Endometrial microvascular endothelial cells (primary cell): ENCODE measurements at regions not wholly inside any gene's neighbourhood (a gene's known extent, or its start where the extent isn't known, plus 50 kb on each side); places are given as distances from the start of the nearest gene placed in this dataset.
"Not testable (repeated sequence)": the region's sequence is repeated elsewhere in the genome, so short reads cannot be mapped to it uniquely, and the experiment has no call there.

Experiments
- in situ Hi-C: cut with HindIII; loops from 2 replicates; pipeline ENCODE4 v1.10.0; 2017; ENCODE audit warnings: low sequenced_read_pairs, low pct_unique_long_range_greater_than_20kb; ENCODE audit errors: inconsistent ontology term

GRCh38 chr7:32727483-32728411 lies 163.8 kb downstream of the KBTBD2 start:
- in situ Hi-C loops, result not testable (repeated sequence)

- in situ Hi-C loops, result not testable (repeated sequence)
These were observed 168.7 kb downstream of the KBTBD2 start for GRCh38 chr7:32722837-32723236.

DNA sequence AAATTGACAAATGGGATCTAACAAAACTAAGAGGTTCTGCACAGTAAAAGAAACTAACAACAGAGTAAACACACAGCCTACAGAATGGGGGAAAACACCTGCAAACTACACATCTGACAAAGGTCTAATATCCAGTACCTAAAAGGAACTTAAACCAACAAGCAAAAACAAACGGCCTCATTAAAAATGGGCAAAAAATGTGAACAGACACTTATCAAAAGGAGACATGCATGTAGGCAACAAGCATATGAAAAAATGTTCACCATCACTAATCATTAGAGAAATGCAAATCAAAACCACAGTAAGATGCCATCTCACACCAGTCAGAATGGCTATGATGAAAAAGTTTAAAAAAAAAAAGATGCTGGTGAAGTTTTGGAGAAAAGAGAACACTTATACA lies 197.4 kb downstream of the KBTBD2 start:
- in situ Hi-C loops, result no loop called here

DNA sequence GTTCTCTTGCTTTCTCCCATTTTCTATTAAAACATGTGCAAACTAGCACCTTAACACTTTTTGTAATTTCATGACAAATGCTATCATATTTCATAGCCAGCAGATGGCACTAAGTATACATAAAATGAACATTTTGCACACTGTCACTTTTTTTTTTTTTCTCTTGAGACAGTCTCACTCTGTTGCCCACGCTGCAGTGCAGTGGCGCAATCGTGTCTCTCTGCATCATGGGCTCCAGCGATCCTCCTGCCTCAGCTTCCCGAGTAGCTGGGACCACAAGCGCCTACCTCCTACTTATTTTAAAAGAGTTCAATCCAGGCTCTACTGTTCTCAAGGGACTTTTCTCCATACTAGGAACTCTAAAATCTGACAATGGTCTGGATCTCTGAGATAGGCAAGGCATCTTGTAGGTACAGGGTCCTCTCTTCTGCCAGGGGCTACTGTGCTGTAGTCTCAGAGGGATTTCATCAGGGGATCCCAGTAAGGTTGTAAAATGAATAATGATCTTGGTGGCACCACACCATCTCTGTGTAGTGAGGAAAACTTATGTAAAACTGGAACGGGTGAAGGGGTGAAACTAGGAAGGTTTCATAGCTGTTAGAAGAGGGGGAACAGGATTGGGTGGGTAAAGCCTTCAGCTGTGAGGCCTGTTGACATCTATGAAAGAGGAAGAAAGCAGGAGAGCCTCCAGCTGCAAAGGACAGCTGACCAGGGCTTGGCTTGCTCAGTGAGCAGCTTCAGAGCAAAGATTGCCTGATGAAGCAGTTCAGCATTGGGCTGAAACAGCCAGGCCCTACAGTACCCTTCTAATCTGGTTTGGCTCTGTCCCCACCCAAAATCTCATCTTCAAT lies 196.9 kb downstream of the AVL9 start:
- in situ Hi-C loops, result not testable (repeated sequence)

GRCh38 chr7:32688092-32688491 lies 192.8 kb downstream of the AVL9 start:
- in situ Hi-C loops, result not testable (repeated sequence)

DNA sequence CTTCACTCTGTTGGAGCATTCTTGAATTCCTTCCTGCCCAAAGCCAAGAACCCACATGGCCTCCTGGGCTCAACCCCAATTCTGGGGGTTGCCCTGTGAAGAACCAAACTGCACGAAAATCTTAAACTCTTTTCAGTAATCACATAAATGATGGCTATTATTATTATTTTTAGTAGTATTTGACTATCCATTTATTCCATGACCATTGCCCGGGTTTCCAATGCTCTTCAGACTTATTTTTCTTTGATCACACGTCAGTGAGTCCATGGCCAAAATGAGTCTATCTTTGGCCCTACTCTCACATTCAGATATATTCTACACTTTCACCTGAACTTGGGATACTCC lies 185.9 kb downstream of the AVL9 start:
- in situ Hi-C loops, result no loop called here

GRCh38 chr7:32680259-32681173 lies 185.2 kb downstream of the AVL9 start:
- in situ Hi-C loops, result no loop called here

- in situ Hi-C loops, result no loop called here
These were observed 183.9 kb downstream of the AVL9 start for GRCh38 chr7:32679192-32679591.

DNA sequence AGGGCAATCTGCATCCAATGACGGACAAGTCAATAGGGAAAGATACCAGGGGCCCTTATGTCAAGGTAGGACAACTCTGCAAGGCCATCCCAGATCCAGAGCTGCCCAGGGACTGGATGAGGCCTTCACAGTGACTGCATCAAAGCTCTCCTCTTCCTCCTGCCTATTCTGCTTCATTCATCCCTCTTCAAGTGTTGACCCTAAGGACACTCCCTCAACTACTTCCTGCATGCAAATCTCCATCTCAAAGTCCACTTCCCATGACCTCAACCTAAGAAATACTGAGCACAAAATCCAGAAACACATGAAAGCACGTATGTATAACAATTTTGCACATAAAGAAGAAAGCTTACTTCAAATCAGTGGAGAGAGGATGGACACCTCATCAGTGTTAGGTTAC lies 182.3 kb downstream of the AVL9 start:
- in situ Hi-C loops, result no loop called here

- in situ Hi-C loops, result no loop called here
These were observed 181.1 kb downstream of the AVL9 start for GRCh38 chr7:32676249-32676941.

DNA sequence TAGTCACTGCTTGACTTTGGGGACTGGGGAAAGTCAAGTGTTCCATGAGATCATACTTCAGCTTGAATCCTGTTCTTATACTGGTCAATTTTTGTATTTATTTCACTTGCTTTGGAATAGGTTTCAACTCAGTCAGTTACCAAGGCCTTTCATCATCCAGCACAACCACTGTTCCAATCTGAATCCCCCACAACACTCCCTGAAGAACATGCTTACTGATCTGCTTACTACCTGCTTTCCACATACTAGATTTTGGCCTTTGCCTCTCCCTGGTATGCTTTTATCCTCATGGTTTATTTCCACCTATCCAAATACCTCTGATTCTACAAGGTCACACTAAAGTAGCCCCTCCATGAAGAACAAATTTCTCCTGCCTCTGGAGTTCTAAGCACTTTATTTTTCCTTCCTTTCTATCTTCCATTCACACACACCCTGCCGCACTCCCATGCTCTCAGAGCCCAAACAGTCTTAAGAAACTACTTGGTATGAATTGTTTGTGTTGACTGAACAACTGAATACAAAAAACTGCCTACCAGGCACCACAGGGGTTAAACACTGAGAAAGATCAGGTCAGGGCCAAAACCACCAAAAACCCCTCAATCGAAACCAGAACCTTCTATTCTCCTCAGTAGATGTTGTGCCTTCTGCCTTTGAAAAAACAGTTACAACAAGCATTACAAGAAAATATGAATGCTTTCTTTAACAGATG lies 178.1 kb downstream of the AVL9 start:
- in situ Hi-C loops, result no loop called here

DNA sequence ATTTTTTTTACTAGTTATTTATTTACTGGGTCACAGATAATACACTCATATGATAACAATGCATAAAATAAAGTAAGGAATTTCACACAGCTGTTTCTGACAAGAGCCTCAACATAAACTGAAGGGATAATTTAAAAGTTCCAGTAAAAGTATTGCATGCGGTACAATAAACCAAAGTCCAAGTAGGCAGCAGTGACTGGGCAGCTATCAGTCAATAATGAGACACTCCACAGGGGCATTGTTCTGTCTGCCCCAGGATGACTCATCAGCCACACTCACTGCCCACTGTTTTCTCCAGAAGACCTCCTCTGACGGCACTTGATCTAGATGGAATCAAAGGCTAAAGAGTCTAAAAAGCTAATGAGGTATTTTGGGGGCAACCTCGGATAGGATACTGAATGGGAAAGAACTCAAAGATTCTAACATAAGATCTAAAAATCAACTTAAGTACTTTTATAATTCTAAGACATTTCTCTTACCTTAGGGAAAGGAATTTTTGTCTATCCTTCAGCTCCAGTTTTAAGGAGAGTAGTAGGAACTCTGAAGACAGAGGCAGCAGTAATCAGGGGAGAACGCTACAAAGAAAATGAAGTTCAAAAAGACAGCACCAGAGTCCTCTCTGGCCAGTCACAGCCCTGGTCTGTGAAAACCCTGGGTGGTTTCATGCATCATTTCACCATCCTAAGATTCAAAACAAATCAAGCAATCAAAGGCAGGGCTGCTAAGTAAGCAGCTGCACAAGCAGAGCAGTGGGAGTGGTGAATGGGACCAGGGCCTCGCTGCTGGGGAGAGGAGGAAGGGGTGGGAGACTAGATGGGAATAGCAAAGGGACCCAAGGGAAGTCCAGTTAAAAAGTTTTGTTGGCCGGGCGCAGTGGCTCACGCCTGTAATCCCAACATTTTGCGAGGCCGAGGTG lies 175.1 kb downstream of the AVL9 start:
- in situ Hi-C loops, result no loop called here

GRCh38 chr7:32669173-32669870 lies 174.0 kb downstream of the AVL9 start:
- in situ Hi-C loops, result not testable (repeated sequence)

- in situ Hi-C loops, result not testable (repeated sequence)
These were observed 173.3 kb downstream of the AVL9 start for GRCh38 chr7:32668387-32669097.

- in situ Hi-C loops, result not testable (repeated sequence)
These were observed 172.3 kb downstream of the AVL9 start for GRCh38 chr7:32667586-32667985.

DNA sequence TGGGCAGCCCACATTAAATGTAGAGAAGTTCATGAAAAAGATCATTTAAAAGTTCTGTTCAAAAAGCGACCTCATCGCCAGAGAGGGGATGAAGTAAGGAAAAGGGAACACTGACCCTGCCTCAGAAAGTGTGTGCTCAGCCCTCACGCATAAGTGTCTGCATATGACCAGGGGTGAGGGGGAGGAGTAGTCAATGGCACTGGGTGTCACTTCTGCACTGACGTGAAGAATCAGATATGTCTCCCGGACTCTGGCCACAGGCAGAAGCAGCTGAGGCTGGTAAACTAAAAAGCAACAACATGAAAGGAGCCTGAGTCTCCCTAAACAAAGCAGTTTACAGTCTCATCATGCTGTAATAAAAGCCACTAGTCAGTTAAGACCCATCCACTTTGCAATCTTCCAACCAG lies 168.5 kb downstream of the AVL9 start:
- in situ Hi-C loops, result not testable (repeated sequence)
